ENCODE measurements at regions not wholly inside any gene's neighbourhood (a gene's known extent, or its start where the extent isn't known, plus 50 kb on each side); places are given as distances from the start of the nearest gene placed in this dataset.

- H3K4me2 ChIP-seq (ENCODE audit: low read length): no peak overlapping the region
- no peak overlapping the region for H3K14ac ChIP-seq (ENCODE audit: low read length)
- H3K9ac ChIP-seq (ENCODE audit: low read length): no peak overlapping the region
- H4K12ac ChIP-seq (ENCODE audit: low read depth, low read length): no peak overlapping the region
- H2AK5ac ChIP-seq (ENCODE audit: low read length): no peak overlapping the region
- H3K36me3 ChIP-seq (ENCODE audit: control insufficient read depth in 1 of 2, insufficient read depth in 2 of 2, low read length in 2 of 2): no peaks in the 10 kb centered on the region
- H3K79me1 ChIP-seq (ENCODE audit: low read length): no peaks in the 10 kb centered on the region
- no peaks in the 10 kb centered on the region for H3K27me3 ChIP-seq (ENCODE audit: insufficient read depth, low read length)
- no CpG with 5 or more reads among the region's 2 CpGs for WGBS (ENCODE audit: extremely low coverage, insufficient coverage, insufficient read length)
- H3K4ac ChIP-seq (ENCODE audit: low read depth, low read length): no peak overlapping the region
- no peak overlapping the region for H3K27ac ChIP-seq (ENCODE audit: low read depth, low read length)
- H4K8ac ChIP-seq (ENCODE audit: low read depth, low read length): no peak overlapping the region
- no peak overlapping the region for H3K4me3 ChIP-seq (ENCODE audit: low read depth, low read length)
- H2BK120ac ChIP-seq (ENCODE audit: insufficient read depth, low read length, poor library complexity): no peak overlapping the region
- no peaks in the 10 kb centered on the region for H3K9me3 ChIP-seq (ENCODE audit: insufficient read depth, low read depth, low read length)
- H2BK12ac ChIP-seq (ENCODE audit: low read length): no peak overlapping the region
- H4K91ac ChIP-seq (ENCODE audit: low read depth, low read length): no peak overlapping the region
- H2AFZ ChIP-seq (ENCODE audit: insufficient read depth, low read length, poor library complexity): no peak overlapping the region
- no peak overlapping the region for H3K18ac ChIP-seq (ENCODE audit: low read length)
- no peak overlapping the region for H3K23ac ChIP-seq (ENCODE audit: low read length)
- no peak overlapping the region for H2BK5ac ChIP-seq (ENCODE audit: low read depth, low read length, poor library complexity)
- H3K79me2 ChIP-seq (ENCODE audit: control insufficient read depth, insufficient read depth, low read length, poor library complexity): no peaks in the 10 kb centered on the region
- peaks cover 0 to 3% of the 10 kb centered on the region in 2 experiments for H3K4me1 ChIP-seq (ENCODE audit: control insufficient read depth in 1 of 2, insufficient read depth in 2 of 2, low read length in 2 of 2)
- no peak for DNase-seq
Measured at GRCh38 chr18:64220941-64221340, 72.1 kb upstream of the LINC00305 start.

DNA sequence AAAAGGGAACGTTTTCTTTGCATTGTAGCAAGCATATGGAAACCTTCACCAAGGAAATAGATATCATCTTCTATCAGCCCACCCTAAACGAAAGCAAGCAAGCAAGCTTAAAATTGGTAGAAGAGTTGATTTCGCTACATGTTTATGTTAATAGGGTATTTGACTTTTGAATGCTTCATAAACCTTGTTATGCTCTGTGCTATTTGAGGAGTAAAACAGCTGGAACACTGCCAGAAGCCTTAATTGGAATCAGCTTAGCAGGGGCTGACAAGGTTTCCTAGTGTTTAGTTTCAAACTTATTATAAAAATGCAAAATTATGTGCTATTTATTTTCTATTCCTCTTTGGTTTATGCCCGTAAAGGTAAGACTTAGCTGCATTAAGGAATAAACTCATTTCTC, 70.6 kb upstream of the LINC00305 start:
- no peak overlapping the region for H3K23ac ChIP-seq (ENCODE audit: low read length)
- H4K8ac ChIP-seq (ENCODE audit: low read depth, low read length): no peak overlapping the region
- H3K4me1 ChIP-seq (ENCODE audit: control insufficient read depth in 1 of 2, insufficient read depth in 2 of 2, low read length in 2 of 2): peaks cover 0 to 3% of the 10 kb centered on the region in 2 experiments
- H4K91ac ChIP-seq (ENCODE audit: low read depth, low read length): no peak overlapping the region
- H3K9ac ChIP-seq (ENCODE audit: low read length): no peak overlapping the region
- no peak overlapping the region for H2BK5ac ChIP-seq (ENCODE audit: low read depth, low read length, poor library complexity)
- no peak overlapping the region for H3K14ac ChIP-seq (ENCODE audit: low read length)
- no peak overlapping the region for H4K12ac ChIP-seq (ENCODE audit: low read depth, low read length)
- H2AFZ ChIP-seq (ENCODE audit: insufficient read depth, low read length, poor library complexity): no peak overlapping the region
- no peak overlapping the region for H2BK12ac ChIP-seq (ENCODE audit: low read length)
- DNase-seq: no peak
- H2BK120ac ChIP-seq (ENCODE audit: insufficient read depth, low read length, poor library complexity): no peak overlapping the region
- no peak overlapping the region for H3K4me2 ChIP-seq (ENCODE audit: low read length)
- no peak overlapping the region for H3K27ac ChIP-seq (ENCODE audit: low read depth, low read length)
- H3K36me3 ChIP-seq (ENCODE audit: control insufficient read depth in 1 of 2, insufficient read depth in 2 of 2, low read length in 2 of 2): no peaks in the 10 kb centered on the region
- no peaks in the 10 kb centered on the region for H3K79me1 ChIP-seq (ENCODE audit: low read length)
- H3K79me2 ChIP-seq (ENCODE audit: control insufficient read depth, insufficient read depth, low read length, poor library complexity): no peaks in the 10 kb centered on the region
- H3K4ac ChIP-seq (ENCODE audit: low read depth, low read length): no peak overlapping the region
- no peak overlapping the region for H3K4me3 ChIP-seq (ENCODE audit: low read depth, low read length)
- no peaks in the 10 kb centered on the region for H3K9me3 ChIP-seq (ENCODE audit: insufficient read depth, low read depth, low read length)
- no peaks in the 10 kb centered on the region for H3K27me3 ChIP-seq (ENCODE audit: insufficient read depth, low read length)
- H3K18ac ChIP-seq (ENCODE audit: low read length): no peak overlapping the region
- WGBS (ENCODE audit: extremely low coverage, insufficient coverage, insufficient read length): no CpG with 5 or more reads among the region's 4 CpGs
- H2AK5ac ChIP-seq (ENCODE audit: low read length): no peak overlapping the region

GRCh38 chr18:64210401-64210949, 61.6 kb upstream of the LINC00305 start:
- no peak overlapping the region for H3K14ac ChIP-seq (ENCODE audit: low read length)
- no CpG with 5 or more reads among the region's 5 CpGs for WGBS (ENCODE audit: extremely low coverage, insufficient coverage, insufficient read length)
- H2BK12ac ChIP-seq (ENCODE audit: low read length): no peak overlapping the region

DNA sequence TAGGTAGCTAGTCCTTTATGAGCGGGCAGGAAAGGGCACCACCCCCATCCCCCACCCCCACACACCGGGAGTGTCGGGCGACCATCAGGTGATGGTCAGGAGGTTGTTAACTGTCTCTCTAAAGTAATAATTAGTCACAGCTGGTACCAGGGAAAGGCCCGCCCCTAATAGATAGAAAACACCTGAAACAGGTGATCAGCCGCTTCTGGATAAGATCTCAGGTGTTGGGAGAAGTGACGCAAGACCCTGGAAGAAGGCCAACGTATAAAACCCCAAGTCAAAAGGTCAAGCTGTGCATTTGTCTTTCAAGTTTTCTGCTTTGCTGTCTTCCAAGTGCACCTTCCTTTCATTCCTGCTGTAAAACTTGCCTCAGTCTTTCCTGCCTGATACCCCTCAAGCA, 59.6 kb upstream of the LINC00305 start:
- Histone ChIP-seq H4K12ac (ENCODE audit: low read depth, low read length) (no peak overlapping the region), H3K79me1 (ENCODE audit: low read length) (peaks cover 4% of the 10 kb centered on the region), H2AFZ (ENCODE audit: insufficient read depth, low read length, poor library complexity) (no peak overlapping the region), H3K23ac (ENCODE audit: low read length) (no peak overlapping the region), H3K79me2 (ENCODE audit: control insufficient read depth, insufficient read depth, low read length, poor library complexity) (no peaks in the 10 kb centered on the region), H4K8ac (ENCODE audit: low read depth, low read length) (no peak overlapping the region), H2BK12ac (ENCODE audit: low read length) (no peak overlapping the region), H3K4me2 (ENCODE audit: low read length) (no peak overlapping the region), H3K4ac (ENCODE audit: low read depth, low read length) (no peak overlapping the region), H2BK5ac (ENCODE audit: low read depth, low read length, poor library complexity) (no peak overlapping the region), H3K18ac (ENCODE audit: low read length) (no peak overlapping the region), H3K9ac (ENCODE audit: low read length) (no peak overlapping the region), H2BK120ac (ENCODE audit: insufficient read depth, low read length, poor library complexity) (no peak overlapping the region), H4K91ac (ENCODE audit: low read depth, low read length) (peak overlapping the region; percentile 25), H3K27me3 (ENCODE audit: insufficient read depth, low read length) (no peaks in the 10 kb centered on the region), H3K4me3 (ENCODE audit: low read depth, low read length) (no peak overlapping the region), H3K9me3 (ENCODE audit: insufficient read depth, low read depth, low read length) (no peaks in the 10 kb centered on the region), H3K4me1 (ENCODE audit: control insufficient read depth in 1 of 2, insufficient read depth in 2 of 2, low read length in 2 of 2) (peaks cover 8 to 15% of the 10 kb centered on the region in 2 experiments), H3K27ac (ENCODE audit: low read depth, low read length) (no peak overlapping the region), H3K14ac (ENCODE audit: low read length) (no peak overlapping the region), H3K36me3 (ENCODE audit: control insufficient read depth in 1 of 2, insufficient read depth in 2 of 2, low read length in 2 of 2) (no peaks in the 10 kb centered on the region), H2AK5ac (ENCODE audit: low read length) (no peak overlapping the region)
- DNase-seq: no peak
- no CpG with 5 or more reads among the region's 8 CpGs for WGBS (ENCODE audit: extremely low coverage, insufficient coverage, insufficient read length)

More at GRCh38 chr18:64210401-64210949, 61.6 kb upstream of the LINC00305 start:
- H4K91ac ChIP-seq (ENCODE audit: low read depth, low read length): no peak overlapping the region
- no peak overlapping the region for H3K9ac ChIP-seq (ENCODE audit: low read length)
- H3K27ac ChIP-seq (ENCODE audit: low read depth, low read length): no peak overlapping the region
- H3K4me2 ChIP-seq (ENCODE audit: low read length): peak overlapping the region; percentile 33
- no peak overlapping the region for H4K8ac ChIP-seq (ENCODE audit: low read depth, low read length)
- H3K27me3 ChIP-seq (ENCODE audit: insufficient read depth, low read length): no peaks in the 10 kb centered on the region
- H3K9me3 ChIP-seq (ENCODE audit: insufficient read depth, low read depth, low read length): no peaks in the 10 kb centered on the region
- no peak overlapping the region for H3K4ac ChIP-seq (ENCODE audit: low read depth, low read length)
- no peaks in the 10 kb centered on the region for H3K36me3 ChIP-seq (ENCODE audit: control insufficient read depth in 1 of 2, insufficient read depth in 2 of 2, low read length in 2 of 2)
- no peak overlapping the region for H2AK5ac ChIP-seq (ENCODE audit: low read length)
- H2AFZ ChIP-seq (ENCODE audit: insufficient read depth, low read length, poor library complexity): no peak overlapping the region
- H3K4me3 ChIP-seq (ENCODE audit: low read depth, low read length): no peak overlapping the region
- no peak overlapping the region for H2BK5ac ChIP-seq (ENCODE audit: low read depth, low read length, poor library complexity)
- no peak overlapping the region for H2BK120ac ChIP-seq (ENCODE audit: insufficient read depth, low read length, poor library complexity)
- H4K12ac ChIP-seq (ENCODE audit: low read depth, low read length): no peak overlapping the region
- H3K18ac ChIP-seq (ENCODE audit: low read length): no peak overlapping the region
- H3K79me1 ChIP-seq (ENCODE audit: low read length): peaks cover 4% of the 10 kb centered on the region
- H3K4me1 ChIP-seq (ENCODE audit: control insufficient read depth in 1 of 2, insufficient read depth in 2 of 2, low read length in 2 of 2): peaks cover 8 to 15% of the 10 kb centered on the region in 2 experiments
- no peak overlapping the region for H3K23ac ChIP-seq (ENCODE audit: low read length)
- H3K79me2 ChIP-seq (ENCODE audit: control insufficient read depth, insufficient read depth, low read length, poor library complexity): no peaks in the 10 kb centered on the region
- DNase-seq: no peak

Measured in trophoblast cell (in vitro differentiated cells and primary cell).